Neuron (in vitro differentiated cells): ENCODE measurements at regions not wholly inside any gene's neighbourhood (a gene's known extent, or its start where the extent isn't known, plus 50 kb on each side); places are given as distances from the start of the nearest gene placed in this dataset.

Experiments used
- H2AFZ ChIP-seq: one replicate; pipeline ENCODE4 v1.6.1; 2013; ENCODE audit warnings: low read depth, mild to moderate bottlenecking, inconsistent platforms, low read length, moderate library complexity
- H3K27me3 ChIP-seq: one replicate; pipeline ENCODE4 v1.6.1; 2013; ENCODE audit warnings: low read length; ENCODE audit not compliant: insufficient read depth
- H3K36me3 ChIP-seq: one replicate; pipeline ENCODE4 v1.6.1; 2013; ENCODE audit warnings: low read length; ENCODE audit not compliant: insufficient read depth
- H3K4me1 ChIP-seq: one replicate; pipeline ENCODE4 v1.6.1; 2013; ENCODE audit warnings: low read length; ENCODE audit not compliant: insufficient read depth
- H3K4me3 ChIP-seq: 2 replicates; pipeline ENCODE4 v1.5.1; 2013; ENCODE audit warnings: mild to moderate bottlenecking, low read length, moderate library complexity
- H3K9me3 ChIP-seq: one replicate; pipeline ENCODE4 v1.6.1; 2013; ENCODE audit warnings: low read length

GRCh38 chr3:41075975-41076374, 123.3 kb upstream of the CTNNB1 start:
- H2AFZ ChIP-seq, result no peak overlapping the region
- H3K27me3 ChIP-seq, result no peaks in the 10 kb centered on the region
- no peaks in the 10 kb centered on the region for H3K36me3 ChIP-seq
- no peaks in the 10 kb centered on the region for H3K4me1 ChIP-seq
- no peaks in the 10 kb centered on the region for H3K9me3 ChIP-seq
- no peak overlapping the region for H3K4me3 ChIP-seq

GRCh38 chr3:41076399-41076798, 122.9 kb upstream of the CTNNB1 start:
- Histone ChIP-seq H3K4me3 (no peak overlapping the region), H3K9me3 (no peaks in the 10 kb centered on the region), H3K27me3 (no peaks in the 10 kb centered on the region)

DNA sequence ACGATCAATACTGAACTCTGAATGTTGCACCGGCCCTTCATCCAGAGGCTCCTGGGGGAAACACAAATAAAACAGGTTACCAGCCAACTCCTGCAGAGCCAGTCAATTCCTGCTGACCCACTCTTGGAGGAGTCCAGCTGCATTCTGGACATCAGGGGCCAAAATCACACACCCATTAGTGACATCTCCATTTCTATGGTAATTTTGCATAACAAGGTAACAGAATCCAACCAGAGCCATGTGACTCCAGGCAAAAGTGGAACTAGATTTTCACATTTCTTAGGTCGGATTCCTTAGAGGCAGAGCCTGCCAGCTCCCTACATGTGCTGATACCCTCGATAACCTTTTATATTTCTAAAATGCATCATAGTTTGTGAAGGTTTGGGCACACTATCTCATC, 119.2 kb upstream of the CTNNB1 start:
- no peak overlapping the region for H3K4me3 ChIP-seq
- H3K27me3 ChIP-seq, result no peaks in the 10 kb centered on the region
- H3K9me3 ChIP-seq, result no peaks in the 10 kb centered on the region
- no peaks in the 10 kb centered on the region for H3K4me1 ChIP-seq
- H3K36me3 ChIP-seq, result no peaks in the 10 kb centered on the region
- no peak overlapping the region for H2AFZ ChIP-seq

More at GRCh38 chr3:41076399-41076798, 122.9 kb upstream of the CTNNB1 start:
- no peaks in the 10 kb centered on the region for H3K36me3 ChIP-seq
- no peaks in the 10 kb centered on the region for H3K4me1 ChIP-seq
- H2AFZ ChIP-seq, result no peak overlapping the region

DNA sequence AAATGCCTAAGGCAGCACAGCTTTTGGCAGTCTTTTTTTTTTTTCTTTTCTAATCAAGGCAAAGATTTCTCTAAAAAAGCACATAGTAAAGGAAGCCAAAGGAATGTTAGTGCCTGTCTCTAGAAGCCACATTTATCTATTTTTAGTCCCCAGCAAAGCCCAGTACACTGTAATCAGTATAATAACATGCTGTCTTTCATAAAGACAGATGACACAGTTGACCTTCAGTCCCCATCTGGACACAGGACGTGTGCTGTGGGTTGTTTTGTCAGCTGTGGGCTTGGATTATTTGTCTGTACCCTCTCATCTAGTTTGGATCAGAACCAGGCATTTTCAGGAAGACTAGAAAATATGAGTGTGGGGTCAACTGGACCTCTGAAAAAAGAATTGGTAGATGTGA, 110.4 kb upstream of the CTNNB1 start:
- no peak overlapping the region for H2AFZ ChIP-seq
- no peaks in the 10 kb centered on the region for H3K27me3 ChIP-seq
- H3K4me3 ChIP-seq, result no peak overlapping the region
- H3K36me3 ChIP-seq, result no peaks in the 10 kb centered on the region
- H3K4me1 ChIP-seq, result no peaks in the 10 kb centered on the region
- no peaks in the 10 kb centered on the region for H3K9me3 ChIP-seq

DNA sequence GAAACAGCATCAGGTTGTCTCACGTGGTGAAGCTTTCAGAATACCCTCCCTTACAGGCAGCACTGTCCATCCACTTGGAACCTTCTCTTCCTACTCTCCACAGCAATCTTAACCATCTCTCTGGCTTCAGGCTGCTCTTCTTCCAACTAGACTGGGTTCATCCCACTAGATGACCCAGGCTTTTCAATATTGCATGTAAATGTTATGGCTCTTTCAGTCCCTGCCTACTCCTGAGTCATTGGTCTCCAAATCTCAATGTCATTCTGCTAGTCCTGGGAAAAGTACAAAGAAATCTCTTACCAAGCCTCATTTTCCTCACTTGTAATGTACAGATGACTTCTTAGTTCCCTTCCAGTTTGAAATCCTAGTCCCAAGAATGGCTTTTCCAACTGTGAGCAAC, 109.7 kb upstream of the CTNNB1 start:
- Histone ChIP-seq H3K4me3 (no peak overlapping the region), H2AFZ (no peak overlapping the region), H3K36me3 (no peaks in the 10 kb centered on the region), H3K27me3 (no peaks in the 10 kb centered on the region), H3K4me1 (no peaks in the 10 kb centered on the region), H3K9me3 (no peaks in the 10 kb centered on the region)

DNA sequence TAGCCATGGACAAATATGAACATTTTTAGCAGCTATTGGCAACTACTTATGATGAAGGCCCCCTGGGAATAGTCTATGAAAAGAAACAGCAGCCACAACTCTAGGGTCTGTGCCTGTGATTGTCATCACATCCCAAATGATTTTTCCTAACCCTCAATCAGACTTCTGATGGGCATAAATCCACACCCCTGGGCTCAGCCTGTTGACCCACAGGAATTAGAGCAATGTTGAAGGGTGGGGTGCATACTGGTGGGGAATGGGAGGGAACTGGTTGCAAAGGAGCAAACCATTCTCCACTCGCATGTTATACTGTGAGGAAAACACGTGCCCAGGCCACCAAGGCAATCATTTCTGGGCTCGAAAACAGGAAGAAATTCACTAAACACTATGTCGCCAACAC, 106.5 kb upstream of the CTNNB1 start:
- Histone ChIP-seq H2AFZ (no peak overlapping the region), H3K36me3 (no peaks in the 10 kb centered on the region), H3K4me1 (no peaks in the 10 kb centered on the region), H3K9me3 (no peaks in the 10 kb centered on the region), H3K4me3 (no peak overlapping the region), H3K27me3 (no peaks in the 10 kb centered on the region)

DNA sequence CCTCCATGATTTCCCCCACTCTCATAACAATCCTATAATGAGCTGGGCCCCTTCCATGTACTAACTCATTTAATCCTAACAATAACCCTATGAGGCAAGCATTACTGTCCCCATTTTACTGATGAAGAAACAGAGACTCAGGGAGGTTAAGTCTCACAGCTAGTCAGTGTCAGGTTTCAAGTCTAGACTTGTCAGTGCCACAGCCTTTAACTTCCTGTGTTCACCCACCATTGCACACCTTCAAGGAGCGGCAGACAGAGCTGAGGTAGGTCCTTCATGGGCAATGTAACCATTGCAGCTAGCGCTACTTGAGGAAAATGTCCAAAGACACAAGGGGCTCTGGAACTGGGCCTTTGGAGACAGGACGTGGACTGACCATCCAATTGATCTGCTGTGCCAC, 105.8 kb upstream of the CTNNB1 start:
- Histone ChIP-seq H3K4me1 (no peaks in the 10 kb centered on the region), H3K4me3 (no peak overlapping the region), H3K9me3 (no peaks in the 10 kb centered on the region), H2AFZ (no peak overlapping the region), H3K27me3 (no peaks in the 10 kb centered on the region), H3K36me3 (no peaks in the 10 kb centered on the region)

DNA sequence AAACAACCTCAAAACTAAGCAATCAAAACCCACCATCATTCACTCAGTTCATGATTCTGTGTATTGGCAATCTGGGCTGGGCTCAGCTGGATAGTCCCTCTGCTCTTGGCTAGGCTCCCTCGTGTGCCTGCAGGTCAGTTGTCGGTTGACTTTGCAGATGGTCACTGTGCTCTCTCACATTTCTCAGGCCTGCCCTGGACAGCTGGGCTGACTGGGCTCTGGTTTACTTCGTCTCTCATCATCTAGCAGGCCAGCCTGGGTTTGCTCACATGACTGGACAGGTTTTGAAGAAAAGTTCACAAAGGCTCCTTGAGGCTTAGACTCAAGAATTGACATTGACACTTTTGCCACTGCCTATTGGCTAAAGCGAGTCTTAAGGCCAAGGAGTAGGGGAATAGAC, 105.0 kb upstream of the CTNNB1 start:
- no peaks in the 10 kb centered on the region for H3K36me3 ChIP-seq
- H3K4me3 ChIP-seq, result no peak overlapping the region
- no peaks in the 10 kb centered on the region for H3K4me1 ChIP-seq
- no peaks in the 10 kb centered on the region for H3K9me3 ChIP-seq
- H2AFZ ChIP-seq, result no peak overlapping the region
- no peaks in the 10 kb centered on the region for H3K27me3 ChIP-seq

- no peaks in the 10 kb centered on the region for H3K4me1 ChIP-seq
- H3K4me3 ChIP-seq, result no peak overlapping the region
- no peak overlapping the region for H2AFZ ChIP-seq
- no peaks in the 10 kb centered on the region for H3K27me3 ChIP-seq
- H3K9me3 ChIP-seq, result no peaks in the 10 kb centered on the region
- H3K36me3 ChIP-seq, result no peaks in the 10 kb centered on the region
Observed at GRCh38 chr3:41095702-41096101, 103.6 kb upstream of the CTNNB1 start.

- no peaks in the 10 kb centered on the region for H3K4me1 ChIP-seq
- no peaks in the 10 kb centered on the region for H3K9me3 ChIP-seq
- no peak overlapping the region for H2AFZ ChIP-seq
- no peaks in the 10 kb centered on the region for H3K36me3 ChIP-seq
- no peak overlapping the region for H3K4me3 ChIP-seq
- no peaks in the 10 kb centered on the region for H3K27me3 ChIP-seq
Observed at GRCh38 chr3:41097896-41098496, 101.3 kb upstream of the CTNNB1 start.

- Histone ChIP-seq H3K4me3 (no peak overlapping the region), H3K4me1 (no peaks in the 10 kb centered on the region), H3K36me3 (no peaks in the 10 kb centered on the region), H3K27me3 (no peaks in the 10 kb centered on the region), H3K9me3 (no peaks in the 10 kb centered on the region), H2AFZ (no peak overlapping the region)
Observed at GRCh38 chr3:41101231-41101630, 98.1 kb upstream of the CTNNB1 start.

GRCh38 chr3:41102053-41102556, 97.2 kb upstream of the CTNNB1 start:
- Histone ChIP-seq H3K9me3 (no peaks in the 10 kb centered on the region), H3K4me1 (no peaks in the 10 kb centered on the region), H2AFZ (no peak overlapping the region), H3K36me3 (no peaks in the 10 kb centered on the region), H3K27me3 (no peaks in the 10 kb centered on the region), H3K4me3 (no peak overlapping the region)

DNA sequence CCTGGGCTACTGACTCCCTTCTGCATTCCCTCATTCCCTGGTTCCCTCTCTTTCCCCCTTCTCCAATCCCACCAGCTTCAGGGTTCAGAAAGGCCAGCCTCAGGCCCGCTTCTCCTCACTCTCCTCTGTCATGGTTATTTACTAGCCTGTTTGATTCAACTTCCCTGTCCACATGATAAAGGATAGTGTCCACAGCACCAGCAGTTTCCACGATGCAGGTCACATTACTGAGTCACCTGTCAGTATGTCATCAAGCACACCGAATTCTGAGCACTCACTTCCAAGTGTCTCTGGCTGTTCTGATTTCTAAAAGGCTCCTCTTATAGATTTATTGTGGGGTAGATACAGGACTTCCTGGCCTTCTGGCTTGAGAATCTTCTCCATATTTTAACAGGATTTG, 96.6 kb upstream of the CTNNB1 start:
- H2AFZ ChIP-seq, result no peak overlapping the region
- H3K4me3 ChIP-seq, result no peak overlapping the region
- H3K27me3 ChIP-seq, result no peaks in the 10 kb centered on the region
- H3K9me3 ChIP-seq, result no peaks in the 10 kb centered on the region
- no peaks in the 10 kb centered on the region for H3K36me3 ChIP-seq
- H3K4me1 ChIP-seq, result no peaks in the 10 kb centered on the region

DNA sequence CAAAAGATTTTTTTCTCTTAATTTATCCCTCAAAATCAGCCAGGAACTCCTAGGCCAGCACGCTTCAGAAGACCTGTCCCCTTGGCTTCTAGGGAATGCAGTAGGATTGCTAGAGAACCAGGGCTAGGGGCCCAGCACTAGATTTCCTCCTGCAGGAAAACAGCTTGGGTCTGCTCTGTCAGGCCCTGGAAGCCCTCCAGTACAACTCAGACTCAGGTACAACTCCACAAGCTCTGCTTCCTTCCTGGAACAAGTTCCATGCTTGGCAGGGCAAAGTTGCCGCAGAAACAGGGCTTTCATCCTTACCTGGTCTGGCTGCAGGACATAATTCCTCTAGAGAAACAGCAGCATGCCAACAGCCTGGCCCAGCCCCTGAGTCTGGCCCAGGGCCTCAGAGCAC, 96.1 kb upstream of the CTNNB1 start:
- H3K27me3 ChIP-seq, result no peaks in the 10 kb centered on the region
- H3K4me3 ChIP-seq, result no peak overlapping the region
- no peaks in the 10 kb centered on the region for H3K4me1 ChIP-seq
- no peak overlapping the region for H2AFZ ChIP-seq
- no peaks in the 10 kb centered on the region for H3K36me3 ChIP-seq
- H3K9me3 ChIP-seq, result no peaks in the 10 kb centered on the region
